SH-SY5Y (cell line): ENCODE measurements at regions not wholly inside any gene's neighbourhood (a gene's known extent, or its start where the extent isn't known, plus 50 kb on each side); places are given as distances from the start of the nearest gene placed in this dataset.

Source experiments
- GATA2 ChIP-seq: IDR thresholded peaks from 2 replicates; pipeline ENCODE4 v1.6.1; 2011; ENCODE audit warnings: mild to moderate bottlenecking, low read depth, low read length
- GATA3 ChIP-seq: IDR thresholded peaks from 2 replicates; pipeline ENCODE4 v1.6.1; 2011; ENCODE audit warnings: low read depth, mild to moderate bottlenecking, low read length, moderate library complexity

GRCh38 chr2:20541294-20541640, 94.4 kb downstream of the RHOB start:
- TF ChIP-seq GATA2 (no peak), GATA3 (no peak)
